ACHN (cell line): ENCODE measurements at regions not wholly inside any gene's neighbourhood (a gene's known extent, or its start where the extent isn't known, plus 50 kb on each side); places are given as distances from the start of the nearest gene placed in this dataset.

ENCODE experiments used
- DNase-seq: peaks from one replicate; pipeline ENCODE4 v3.0.0-alpha.2; 2015
- in situ Hi-C: cut with HindIII; loops from 2 replicates; pipeline ENCODE4 v1.10.0; 2017; ENCODE audit warnings: low sequenced_read_pairs, low pct_ligation_motif_present, low pct_unique_long_range_greater_than_20kb

GRCh38 chr14:54085841-54086240 lies 129.2 kb upstream of the BMP4 start:
- in situ Hi-C loops, result no loop called here
- no peak for DNase-seq

GRCh38 chr14:54086767-54087166 lies 130.1 kb upstream of the BMP4 start:
- in situ Hi-C loops, result no loop called here
- no peak for DNase-seq

- no peak for DNase-seq
- in situ Hi-C loops, result no loop called here
Observed at GRCh38 chr14:54087376-54087775, 130.8 kb upstream of the BMP4 start.

- DNase-seq, result no peak
- in situ Hi-C loops, result no loop called here
Observed at GRCh38 chr14:54088271-54088670, 131.6 kb upstream of the BMP4 start.

GRCh38 chr14:54090274-54090673 lies 133.6 kb upstream of the BMP4 start:
- in situ Hi-C loops, result no loop called here
- DNase-seq, result no peak

- in situ Hi-C loops, result no loop called here
- no peak for DNase-seq
Observed at GRCh38 chr14:54094765-54095164, 138.1 kb upstream of the BMP4 start.

- DNase-seq, result no peak
- in situ Hi-C loops, result no loop called here
Observed at GRCh38 chr14:54098536-54098935, 141.9 kb upstream of the BMP4 start.

- in situ Hi-C loops, result no loop called here
- no peak for DNase-seq
Observed at GRCh38 chr14:54102051-54102456, 145.4 kb upstream of the BMP4 start.

- no peak for DNase-seq
- in situ Hi-C loops, result no loop called here
Observed at GRCh38 chr14:54102530-54102929, 145.9 kb upstream of the BMP4 start.

GRCh38 chr14:54104601-54105145 lies 148.0 kb upstream of the BMP4 start:
- no peak for DNase-seq

GRCh38 chr14:54105406-54105805 lies 148.8 kb upstream of the BMP4 start:
- no peak for DNase-seq
- in situ Hi-C loops, result no loop called here

More at GRCh38 chr14:54104601-54105145, 148.0 kb upstream of the BMP4 start:
- in situ Hi-C loops, result no loop called here

GRCh38 chr14:54105898-54106297 lies 149.3 kb upstream of the BMP4 start:
- DNase-seq, result no peak
- in situ Hi-C loops, result no loop called here

GRCh38 chr14:54106661-54107377 lies 150.2 kb upstream of the BMP4 start:
- peak; percentile 3 for DNase-seq
- in situ Hi-C loops, result no loop called here

GRCh38 chr14:54108481-54109471 lies 152.2 kb upstream of the BMP4 start:
- DNase-seq, result peak; percentile 13
- in situ Hi-C loops, result no loop called here

GRCh38 chr14:54109521-54110120 lies 153.0 kb upstream of the BMP4 start:
- DNase-seq, result no peak
- in situ Hi-C loops, result no loop called here

- in situ Hi-C loops, result no loop called here
- no peak for DNase-seq
Observed at GRCh38 chr14:54114941-54115340, 158.3 kb upstream of the BMP4 start.

GRCh38 chr14:54116198-54116885 lies 159.7 kb upstream of the BMP4 start:
- no peak for DNase-seq
- in situ Hi-C loops, result no loop called here

- in situ Hi-C loops, result no loop called here
- DNase-seq, result no peak
Observed at GRCh38 chr14:54116972-54117371, 160.3 kb upstream of the BMP4 start.
